GM23338 (cell line): ENCODE measurements at regions not wholly inside any gene's neighbourhood (a gene's known extent, or its start where the extent isn't known, plus 50 kb on each side); places are given as distances from the start of the nearest gene placed in this dataset.

ENCODE experiments used
- ATAC-seq: fragments of 200-7000 bp; cut with Tn5 transposase; 3 replicates; pipeline ENCODE4 v1.9.1; 2020
- DNase-seq: peaks from one replicate; pipeline ENCODE4 v3.0.0-alpha.2; 2015; ENCODE audit warnings: low spot score
- H2AFZ ChIP-seq: fragments of 200-600 bp; sonication (generic); 2 replicates; pipeline ENCODE4 v1.8.0; 2016; ENCODE audit warnings: antibody characterized with exemption, mild to moderate bottlenecking, moderate library complexity
- H3F3A ChIP-seq: fragments of 200-600 bp; sonication (generic); replicated peaks from 2 replicates; pipeline ENCODE4 v1.8.0; 2017; ENCODE audit warnings: antibody characterized with exemption, mixed run types, low read depth
- H3K27ac ChIP-seq: fragments of 200-600 bp; sonication (generic); 2 replicates; pipeline ENCODE4 v1.6.1; 2016; ENCODE audit warnings: low read depth
- H3K27me3 ChIP-seq: fragments of 200-600 bp; sonication (generic); 2 replicates; pipeline ENCODE4 v1.8.0; 2016; ENCODE audit warnings: mild to moderate bottlenecking, mixed run types, moderate library complexity; ENCODE audit not compliant: insufficient read depth
- H3K36me3 ChIP-seq: fragments of 200-600 bp; sonication (generic); 2 replicates; pipeline ENCODE4 v1.8.0; 2016; ENCODE audit warnings: mild to moderate bottlenecking; ENCODE audit not compliant: insufficient read depth
- H3K4me1 ChIP-seq: fragments of 200-600 bp; sonication (generic); 2 replicates; pipeline ENCODE4 v1.8.0; 2016; ENCODE audit warnings: mild to moderate bottlenecking, moderate library complexity; ENCODE audit not compliant: insufficient read depth
- H3K4me2 ChIP-seq: fragments of 200-600 bp; sonication (generic); 2 replicates; pipeline ENCODE4 v1.7.1; 2017; ENCODE audit warnings: mixed run types
- H3K4me3 ChIP-seq: fragments of 200-600 bp; sonication (generic); 2 replicates; pipeline ENCODE4 v1.6.1; 2016; ENCODE audit warnings: mixed run types
- H3K79me2 ChIP-seq: fragments of 200-600 bp; sonication (generic); replicated peaks from 2 replicates; pipeline ENCODE4 v1.8.0; 2017; ENCODE audit warnings: mild to moderate bottlenecking; ENCODE audit not compliant: insufficient read depth
- H3K9me2 ChIP-seq: fragments of 200-600 bp; sonication (generic); 2 replicates; pipeline ENCODE4 v1.8.0; 2017; ENCODE audit not compliant: insufficient read depth
- H4K20me1 ChIP-seq: fragments of 200-600 bp; sonication (generic); replicated peaks from 2 replicates; pipeline ENCODE4 v1.8.0; 2017; ENCODE audit warnings: mild to moderate bottlenecking; ENCODE audit not compliant: insufficient read depth
- H3K27ac Mint-ChIP-seq: 2 replicates; pipeline ENCODE4 v1.8.0; 2020; ENCODE audit warnings: inconsistent platforms, mild to moderate bottlenecking, moderate library complexity, mixed read lengths
- H3K27me3 Mint-ChIP-seq: 3 replicates; pipeline ENCODE4 v1.8.0; 2022; ENCODE audit warnings: low read depth, mild to moderate bottlenecking, moderate library complexity, mixed read lengths, inconsistent platforms; ENCODE audit not compliant: insufficient read depth, poor library complexity
- H3K36me3 Mint-ChIP-seq: 3 replicates; pipeline ENCODE4 v1.8.0; 2021; ENCODE audit warnings: low read depth, mild to moderate bottlenecking, inconsistent platforms, moderate library complexity, mixed read lengths
- H3K4me1 Mint-ChIP-seq: 3 replicates; pipeline ENCODE4 v1.8.0; 2020; ENCODE audit warnings: mild to moderate bottlenecking, inconsistent platforms, mixed read lengths
- H3K4me3 Mint-ChIP-seq: 3 replicates; pipeline ENCODE4 v1.8.0; 2021; ENCODE audit warnings: moderate library complexity, mild to moderate bottlenecking, inconsistent platforms, mixed read lengths
- H3K9me3 Mint-ChIP-seq: 3 replicates; pipeline ENCODE4 v1.8.0; 2020; ENCODE audit warnings: moderate library complexity, mild to moderate bottlenecking, inconsistent platforms, mixed read lengths
- ZNF331 ChIP-seq: fragments of 250-450 bp; sonication (Bioruptor Pico); IDR thresholded peaks from 2 replicates; pipeline ENCODE4 v1.5.0; 2020; ENCODE audit warnings: low read depth, mild to moderate bottlenecking, moderate library complexity
- TF ChIP-seq, protein P1 (sequence below): IDR thresholded peaks from one replicate; pipeline ENCODE4 v1.6.1; 2018; ENCODE audit warnings: antibody characterized with exemption; ENCODE audit not compliant: unreplicated experiment
- TF ChIP-seq, protein P2 (sequence below): fragments of 250-450 bp; sonication (Bioruptor Pico); IDR thresholded peaks from 2 replicates; pipeline ENCODE4 v1.5.0; 2020; ENCODE audit warnings: mild to moderate bottlenecking, moderate library complexity

- ATAC-seq (no peak), DNase-seq (no peak)
- Mint-ChIP-seq H3K36me3 (no peaks in the 10 kb centered on the region), H3K27me3 (peaks cover 17% of the 10 kb centered on the region), H3K9me3 (no peaks in the 10 kb centered on the region), H3K4me3 (no peak overlapping the region), H3K4me1 (peaks cover 23% of the 10 kb centered on the region), H3K27ac (no peak overlapping the region)
- no peak overlapping the region for H3K4me3 ChIP-seq
- no peaks in the 10 kb centered on the region for H3K9me2 ChIP-seq
- no peaks in the 10 kb centered on the region; the same call in 1 of the 2 replicates for H4K20me1 ChIP-seq
- peaks cover 9% of the 10 kb centered on the region; the same call in 1 of the 2 replicates for H3K27me3 ChIP-seq
- no peak overlapping the region for H3K27ac ChIP-seq
- no peaks in the 10 kb centered on the region for H3F3A ChIP-seq
- H3K4me1 ChIP-seq = peaks cover 20% of the 10 kb centered on the region
- H3K36me3 ChIP-seq = no peaks in the 10 kb centered on the region
- H3K4me2 ChIP-seq = no peak overlapping the region
- no peak for TF ChIP-seq ZNF331 (CRISPR knock-in tag)
- TF ChIP-seq, protein P1, sequence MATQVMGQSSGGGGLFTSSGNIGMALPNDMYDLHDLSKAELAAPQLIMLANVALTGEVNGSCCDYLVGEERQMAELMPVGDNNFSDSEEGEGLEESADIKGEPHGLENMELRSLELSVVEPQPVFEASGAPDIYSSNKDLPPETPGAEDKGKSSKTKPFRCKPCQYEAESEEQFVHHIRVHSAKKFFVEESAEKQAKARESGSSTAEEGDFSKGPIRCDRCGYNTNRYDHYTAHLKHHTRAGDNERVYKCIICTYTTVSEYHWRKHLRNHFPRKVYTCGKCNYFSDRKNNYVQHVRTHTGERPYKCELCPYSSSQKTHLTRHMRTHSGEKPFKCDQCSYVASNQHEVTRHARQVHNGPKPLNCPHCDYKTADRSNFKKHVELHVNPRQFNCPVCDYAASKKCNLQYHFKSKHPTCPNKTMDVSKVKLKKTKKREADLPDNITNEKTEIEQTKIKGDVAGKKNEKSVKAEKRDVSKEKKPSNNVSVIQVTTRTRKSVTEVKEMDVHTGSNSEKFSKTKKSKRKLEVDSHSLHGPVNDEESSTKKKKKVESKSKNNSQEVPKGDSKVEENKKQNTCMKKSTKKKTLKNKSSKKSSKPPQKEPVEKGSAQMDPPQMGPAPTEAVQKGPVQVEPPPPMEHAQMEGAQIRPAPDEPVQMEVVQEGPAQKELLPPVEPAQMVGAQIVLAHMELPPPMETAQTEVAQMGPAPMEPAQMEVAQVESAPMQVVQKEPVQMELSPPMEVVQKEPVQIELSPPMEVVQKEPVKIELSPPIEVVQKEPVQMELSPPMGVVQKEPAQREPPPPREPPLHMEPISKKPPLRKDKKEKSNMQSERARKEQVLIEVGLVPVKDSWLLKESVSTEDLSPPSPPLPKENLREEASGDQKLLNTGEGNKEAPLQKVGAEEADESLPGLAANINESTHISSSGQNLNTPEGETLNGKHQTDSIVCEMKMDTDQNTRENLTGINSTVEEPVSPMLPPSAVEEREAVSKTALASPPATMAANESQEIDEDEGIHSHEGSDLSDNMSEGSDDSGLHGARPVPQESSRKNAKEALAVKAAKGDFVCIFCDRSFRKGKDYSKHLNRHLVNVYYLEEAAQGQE = no peak
- TF ChIP-seq, protein P2, sequence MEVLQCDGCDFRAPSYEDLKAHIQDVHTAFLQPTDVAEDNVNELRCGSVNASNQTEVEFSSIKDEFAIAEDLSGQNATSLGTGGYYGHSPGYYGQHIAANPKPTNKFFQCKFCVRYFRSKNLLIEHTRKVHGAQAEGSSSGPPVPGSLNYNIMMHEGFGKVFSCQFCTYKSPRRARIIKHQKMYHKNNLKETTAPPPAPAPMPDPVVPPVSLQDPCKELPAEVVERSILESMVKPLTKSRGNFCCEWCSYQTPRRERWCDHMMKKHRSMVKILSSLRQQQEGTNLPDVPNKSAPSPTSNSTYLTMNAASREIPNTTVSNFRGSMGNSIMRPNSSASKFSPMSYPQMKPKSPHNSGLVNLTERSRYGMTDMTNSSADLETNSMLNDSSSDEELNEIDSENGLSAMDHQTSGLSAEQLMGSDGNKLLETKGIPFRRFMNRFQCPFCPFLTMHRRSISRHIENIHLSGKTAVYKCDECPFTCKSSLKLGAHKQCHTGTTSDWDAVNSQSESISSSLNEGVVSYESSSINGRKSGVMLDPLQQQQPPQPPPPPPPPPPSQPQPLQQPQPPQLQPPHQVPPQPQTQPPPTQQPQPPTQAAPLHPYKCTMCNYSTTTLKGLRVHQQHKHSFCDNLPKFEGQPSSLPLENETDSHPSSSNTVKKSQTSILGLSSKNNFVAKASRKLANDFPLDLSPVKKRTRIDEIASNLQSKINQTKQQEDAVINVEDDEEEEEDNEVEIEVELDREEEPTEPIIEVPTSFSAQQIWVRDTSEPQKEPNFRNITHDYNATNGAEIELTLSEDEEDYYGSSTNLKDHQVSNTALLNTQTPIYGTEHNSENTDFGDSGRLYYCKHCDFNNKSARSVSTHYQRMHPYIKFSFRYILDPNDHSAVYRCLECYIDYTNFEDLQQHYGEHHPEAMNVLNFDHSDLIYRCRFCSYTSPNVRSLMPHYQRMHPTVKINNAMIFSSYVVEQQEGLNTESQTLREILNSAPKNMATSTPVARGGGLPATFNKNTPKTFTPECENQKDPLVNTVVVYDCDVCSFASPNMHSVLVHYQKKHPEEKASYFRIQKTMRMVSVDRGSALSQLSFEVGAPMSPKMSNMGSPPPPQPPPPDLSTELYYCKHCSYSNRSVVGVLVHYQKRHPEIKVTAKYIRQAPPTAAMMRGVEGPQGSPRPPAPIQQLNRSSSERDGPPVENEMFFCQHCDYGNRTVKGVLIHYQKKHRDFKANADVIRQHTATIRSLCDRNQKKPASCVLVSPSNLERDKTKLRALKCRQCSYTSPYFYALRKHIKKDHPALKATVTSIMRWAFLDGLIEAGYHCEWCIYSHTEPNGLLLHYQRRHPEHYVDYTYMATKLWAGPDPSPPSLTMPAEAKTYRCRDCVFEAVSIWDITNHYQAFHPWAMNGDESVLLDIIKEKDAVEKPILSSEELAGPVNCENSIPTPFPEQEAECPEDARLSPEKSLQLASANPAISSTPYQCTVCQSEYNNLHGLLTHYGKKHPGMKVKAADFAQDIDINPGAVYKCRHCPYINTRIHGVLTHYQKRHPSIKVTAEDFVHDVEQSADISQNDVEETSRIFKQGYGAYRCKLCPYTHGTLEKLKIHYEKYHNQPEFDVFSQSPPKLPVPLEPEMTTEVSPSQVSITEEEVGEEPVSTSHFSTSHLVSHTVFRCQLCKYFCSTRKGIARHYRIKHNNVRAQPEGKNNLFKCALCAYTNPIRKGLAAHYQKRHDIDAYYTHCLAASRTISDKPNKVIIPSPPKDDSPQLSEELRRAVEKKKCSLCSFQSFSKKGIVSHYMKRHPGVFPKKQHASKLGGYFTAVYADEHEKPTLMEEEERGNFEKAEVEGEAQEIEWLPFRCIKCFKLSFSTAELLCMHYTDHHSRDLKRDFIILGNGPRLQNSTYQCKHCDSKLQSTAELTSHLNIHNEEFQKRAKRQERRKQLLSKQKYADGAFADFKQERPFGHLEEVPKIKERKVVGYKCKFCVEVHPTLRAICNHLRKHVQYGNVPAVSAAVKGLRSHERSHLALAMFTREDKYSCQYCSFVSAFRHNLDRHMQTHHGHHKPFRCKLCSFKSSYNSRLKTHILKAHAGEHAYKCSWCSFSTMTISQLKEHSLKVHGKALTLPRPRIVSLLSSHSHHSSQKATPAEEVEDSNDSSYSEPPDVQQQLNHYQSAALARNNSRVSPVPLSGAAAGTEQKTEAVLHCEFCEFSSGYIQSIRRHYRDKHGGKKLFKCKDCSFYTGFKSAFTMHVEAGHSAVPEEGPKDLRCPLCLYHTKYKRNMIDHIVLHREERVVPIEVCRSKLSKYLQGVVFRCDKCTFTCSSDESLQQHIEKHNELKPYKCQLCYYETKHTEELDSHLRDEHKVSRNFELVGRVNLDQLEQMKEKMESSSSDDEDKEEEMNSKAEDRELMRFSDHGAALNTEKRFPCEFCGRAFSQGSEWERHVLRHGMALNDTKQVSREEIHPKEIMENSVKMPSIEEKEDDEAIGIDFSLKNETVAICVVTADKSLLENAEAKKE (CRISPR knock-in tag) = no peak
- no peak overlapping the region for H2AFZ ChIP-seq
- no peaks in the 10 kb centered on the region for H3K79me2 ChIP-seq
These were observed 90.4 kb upstream of the KIT start for GRCh38 chr4:54567327-54567726.
